NCI-H524 treated with DMSO at 0.1 percent for 48 hours (cell line): ENCODE measurements at regions not wholly inside any gene's neighbourhood (a gene's known extent, or its start where the extent isn't known, plus 50 kb on each side); places are given as distances from the start of the nearest gene placed in this dataset.

ENCODE experiments used
- DNase-seq: peaks from one replicate; lab custom pipeline; 2025; lab: John Stamatoyannopoulos, UW

GRCh38 chr12:68451261-68452077, 119.3 kb upstream of the MDM1 start:
- DNase-seq: no peak

DNA sequence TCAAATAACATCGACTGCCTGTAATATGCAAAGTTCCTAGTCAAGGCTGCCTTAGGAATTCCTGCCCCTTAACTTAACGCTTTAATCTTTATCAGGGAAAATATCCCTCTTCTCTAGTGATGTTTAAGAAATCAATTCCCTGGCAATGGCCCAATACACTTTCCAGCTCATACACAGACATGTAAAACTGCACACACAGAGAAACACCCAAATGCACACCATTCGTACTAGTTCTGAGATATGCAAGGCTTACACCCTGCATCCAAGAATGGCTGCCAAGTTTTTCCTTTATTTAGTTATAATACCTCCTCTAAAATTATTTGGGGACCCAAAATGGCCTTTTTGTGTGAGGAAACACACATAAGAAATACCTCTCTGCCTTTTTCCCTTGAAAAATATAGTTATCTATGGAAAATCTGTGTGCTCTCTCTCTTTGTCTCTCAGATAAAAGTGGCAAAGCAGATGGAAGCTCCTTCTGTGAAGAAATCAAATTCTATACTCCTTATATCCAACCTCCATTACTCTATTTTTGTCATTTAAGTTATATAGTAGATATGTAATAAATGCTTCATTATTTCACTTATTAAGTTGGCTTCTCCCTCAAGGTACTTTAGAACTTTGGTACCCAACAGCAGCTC, 120.0 kb upstream of the MDM1 start:
- no peak for DNase-seq

DNA sequence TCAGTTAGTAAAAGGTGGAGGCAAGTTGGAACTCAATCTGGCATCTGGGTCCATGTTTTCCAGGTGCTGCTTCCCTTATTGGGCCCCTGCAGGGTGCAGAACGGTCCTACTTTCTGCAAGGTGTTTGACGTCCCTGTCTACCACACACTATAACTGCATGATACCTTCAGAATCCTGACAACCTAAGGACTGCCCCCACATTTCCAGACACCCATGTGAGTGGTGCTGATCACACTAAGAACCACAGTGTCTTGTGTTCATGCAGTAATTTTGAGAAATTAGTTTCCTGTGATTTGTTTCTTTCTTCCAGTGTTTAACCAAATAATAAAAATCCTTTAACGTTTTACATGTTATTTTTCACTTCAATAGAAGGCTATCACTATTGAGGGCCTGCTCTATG, 121.1 kb upstream of the MDM1 start:
- DNase-seq: no peak

DNA sequence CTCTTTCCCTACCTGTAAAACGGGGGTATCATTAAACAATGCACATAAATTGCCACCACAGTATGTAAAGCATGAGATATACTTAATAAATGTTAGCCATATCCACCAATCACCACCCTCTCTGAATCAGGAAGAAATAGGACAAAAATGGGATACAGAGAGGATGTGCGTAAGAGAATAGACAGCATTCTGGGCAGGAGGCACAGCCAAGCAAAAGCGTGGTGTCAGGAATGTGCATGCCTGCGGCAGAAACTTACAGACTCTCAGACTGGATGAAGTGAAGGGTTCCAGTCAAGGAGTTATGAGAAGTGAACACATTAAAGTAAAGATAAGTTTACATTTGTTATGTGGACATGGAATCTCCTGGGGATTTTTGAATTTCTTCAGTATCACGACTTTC, 121.7 kb upstream of the MDM1 start:
- DNase-seq: no peak

GRCh38 chr12:68454892-68455291, 122.7 kb upstream of the MDM1 start:
- no peak for DNase-seq

- no peak for DNase-seq
Measured at GRCh38 chr12:68455691-68456345, 123.7 kb upstream of the MDM1 start.

DNA sequence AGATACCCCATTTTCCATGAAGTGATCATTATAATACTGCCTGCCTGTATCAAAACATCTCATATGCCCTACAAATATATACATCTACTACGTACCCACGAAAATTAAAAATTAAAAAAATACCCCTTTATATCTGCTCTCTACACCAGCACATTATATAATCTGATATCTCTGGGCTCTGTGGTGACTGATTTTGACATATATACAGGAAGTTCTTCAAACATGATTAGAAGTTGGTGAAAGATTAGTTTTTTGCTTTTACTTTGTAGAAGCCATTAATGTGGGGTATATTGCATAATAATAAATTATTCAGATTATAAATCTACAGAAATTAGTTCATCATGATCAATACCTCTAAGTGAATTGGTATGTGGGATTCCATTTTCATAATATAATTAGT, 126.7 kb upstream of the MDM1 start:
- no peak for DNase-seq

- DNase-seq: no peak
Measured at GRCh38 chr12:68460236-68460635, 128.1 kb upstream of the MDM1 start.

DNA sequence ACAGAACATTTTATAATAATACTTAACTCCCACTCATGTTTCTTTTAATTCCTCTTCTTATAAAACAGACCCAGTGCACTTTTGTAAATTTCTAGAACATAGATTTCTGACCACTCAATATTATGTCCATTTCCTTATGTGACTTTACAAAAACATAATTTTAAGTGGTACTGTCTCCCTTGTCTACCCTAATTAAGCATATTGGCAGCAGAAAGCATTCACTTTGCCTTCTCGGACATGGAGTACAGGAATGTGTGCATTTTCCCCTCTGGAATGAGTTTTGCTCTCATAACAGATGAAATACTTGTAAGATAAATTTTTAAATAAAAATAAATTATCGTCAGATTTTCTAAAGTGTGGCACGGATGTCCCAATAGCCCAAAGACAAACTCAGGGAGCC, 129.5 kb upstream of the MDM1 start:
- DNase-seq: no peak

- no peak for DNase-seq
Measured at GRCh38 chr12:68462803-68463202, 130.6 kb upstream of the MDM1 start.

DNA sequence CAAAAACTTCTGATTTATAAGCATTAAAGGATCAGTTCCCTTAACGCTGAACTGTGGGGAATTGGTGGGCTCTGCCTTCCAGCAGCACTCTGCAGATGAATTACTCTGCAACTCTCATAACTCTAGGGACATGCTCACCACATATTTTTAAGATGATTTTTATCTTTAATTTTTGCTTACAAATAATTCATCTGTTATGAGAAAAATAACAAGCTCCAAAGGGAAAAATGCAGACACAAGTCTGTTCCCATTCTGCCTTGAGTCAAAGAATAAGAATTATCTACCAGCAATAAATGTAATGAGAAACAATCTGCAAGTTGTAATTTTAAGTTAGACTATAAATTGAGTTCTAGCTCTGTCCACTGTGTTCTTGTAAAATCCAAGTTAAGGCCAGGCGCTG, 133.1 kb upstream of the MDM1 start:
- DNase-seq: no peak

DNA sequence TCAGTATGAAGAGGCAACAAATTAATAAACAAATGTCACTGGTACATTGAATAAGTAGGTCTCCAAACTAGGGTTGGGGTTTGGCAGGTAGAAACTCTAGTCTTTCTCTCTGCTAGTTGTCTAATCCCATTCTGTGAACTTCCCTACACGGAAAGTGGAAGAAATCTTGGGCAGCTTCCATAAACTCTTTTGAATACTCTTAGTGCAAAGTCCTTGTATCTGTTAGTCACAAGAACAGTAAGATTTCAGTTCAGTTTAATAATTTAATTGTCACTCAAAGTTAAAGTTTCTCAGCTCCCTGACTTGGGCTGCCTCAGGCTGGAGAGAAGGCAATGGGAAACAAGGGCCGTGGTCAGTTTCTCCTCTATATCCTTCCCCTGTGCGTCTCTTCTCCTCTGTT, 135.4 kb upstream of the MDM1 start:
- no peak for DNase-seq

GRCh38 chr12:68468036-68468435, 135.9 kb upstream of the MDM1 start:
- no peak for DNase-seq

- DNase-seq: no peak
Measured at GRCh38 chr12:68469113-68469512, 137.0 kb upstream of the MDM1 start.

- DNase-seq: no peak
Measured at GRCh38 chr12:68470664-68471328, 138.6 kb upstream of the MDM1 start.

- no peak for DNase-seq
Measured at GRCh38 chr12:68474467-68475204, 136.1 kb upstream of the RAP1B start.

GRCh38 chr12:68476794-68477193, 133.9 kb upstream of the RAP1B start:
- no peak for DNase-seq

DNA sequence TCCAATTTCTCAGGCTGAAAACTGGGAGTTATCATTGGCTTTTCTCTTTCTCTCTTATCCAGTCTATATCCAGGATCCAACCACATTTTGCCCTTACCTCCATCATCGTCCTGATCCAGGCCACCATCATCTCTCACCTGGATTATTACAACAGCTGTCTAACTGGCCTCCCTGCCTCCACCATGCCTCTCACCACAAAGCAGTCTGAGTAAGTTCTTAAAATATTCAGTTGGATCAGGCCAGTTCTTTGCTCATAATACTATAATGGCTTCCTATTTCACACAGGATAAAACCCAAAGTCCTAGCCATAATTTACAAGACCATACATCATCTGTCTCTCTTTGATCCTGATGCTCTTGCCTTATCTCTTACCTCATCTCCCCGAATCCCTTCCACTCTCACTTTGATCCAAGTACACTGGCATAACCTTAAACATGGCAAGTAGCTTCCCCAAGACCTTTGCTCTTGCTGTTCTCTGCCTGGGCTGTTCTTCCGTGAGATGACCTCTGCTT, 133.4 kb upstream of the RAP1B start:
- no peak for DNase-seq

DNA sequence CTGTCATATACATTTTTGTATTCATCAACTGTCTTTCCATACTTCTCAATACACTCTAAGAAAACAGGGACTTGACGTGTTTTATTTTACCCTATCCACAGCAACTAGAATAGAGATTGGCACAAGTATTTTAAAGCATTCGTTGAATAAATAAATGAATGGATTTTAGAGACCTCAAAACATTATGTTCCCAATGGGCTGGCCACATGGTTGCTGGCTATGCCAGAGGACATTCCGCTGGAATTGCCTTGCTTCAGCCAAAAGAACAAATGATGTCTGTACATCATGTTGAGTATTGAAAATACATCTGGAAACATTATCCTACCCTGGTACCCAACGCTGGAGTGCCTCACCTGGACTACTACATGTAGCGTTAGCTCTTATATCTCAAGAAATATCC, 132.8 kb upstream of the RAP1B start:
- no peak for DNase-seq

DNA sequence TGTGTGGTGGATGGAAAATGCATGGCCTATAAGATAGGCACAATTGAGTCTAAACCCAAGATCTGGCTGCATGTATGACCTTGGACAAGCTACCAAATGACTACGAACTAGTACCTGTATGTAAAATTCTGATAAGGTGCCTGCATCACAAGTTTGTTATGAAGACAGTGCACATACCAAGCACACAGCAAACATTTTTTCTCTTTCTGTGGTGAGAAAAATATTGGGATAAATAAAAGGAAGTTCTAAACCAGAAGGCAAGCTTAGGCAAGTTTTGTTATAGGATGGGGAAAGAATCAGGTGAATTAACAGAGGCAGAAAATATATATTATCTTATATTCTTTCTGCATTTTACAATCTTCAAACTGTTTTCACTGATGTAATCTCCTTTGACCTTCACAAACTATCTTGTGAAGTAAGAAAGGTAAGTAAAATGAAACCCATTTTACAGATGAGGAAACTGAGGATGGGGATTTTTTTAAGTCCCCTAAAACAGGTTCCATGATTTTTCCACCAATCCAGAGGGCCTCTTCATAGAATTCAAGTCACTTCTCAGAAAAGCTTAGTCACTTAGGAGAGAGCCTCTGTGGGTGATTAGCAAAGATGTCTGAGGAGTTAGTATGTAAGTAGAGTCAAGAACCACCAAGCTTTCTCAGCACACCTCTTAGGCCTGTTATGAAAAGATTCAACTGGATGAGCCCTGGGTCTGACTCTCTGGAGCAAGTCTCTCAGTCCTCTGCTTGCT, 132.0 kb upstream of the RAP1B start:
- DNase-seq: no peak

- no peak for DNase-seq
Measured at GRCh38 chr12:68479261-68479895, 131.3 kb upstream of the RAP1B start.
